Suppressor macrophage treated with lipopolysaccharide for 1 hour (primary cell): ENCODE measurements at regions not wholly inside any gene's neighbourhood (a gene's known extent, or its start where the extent isn't known, plus 50 kb on each side); places are given as distances from the start of the nearest gene placed in this dataset.
"Not testable (repeated sequence)": the region's sequence is repeated elsewhere in the genome, so short reads cannot be mapped to it uniquely, and the experiment has no call there.

Experiments used
- DNase-seq, 3 donors: peaks; one replicate each; pipeline ENCODE4 v3.0.0-alpha.2; 2020 to 2022

DNA sequence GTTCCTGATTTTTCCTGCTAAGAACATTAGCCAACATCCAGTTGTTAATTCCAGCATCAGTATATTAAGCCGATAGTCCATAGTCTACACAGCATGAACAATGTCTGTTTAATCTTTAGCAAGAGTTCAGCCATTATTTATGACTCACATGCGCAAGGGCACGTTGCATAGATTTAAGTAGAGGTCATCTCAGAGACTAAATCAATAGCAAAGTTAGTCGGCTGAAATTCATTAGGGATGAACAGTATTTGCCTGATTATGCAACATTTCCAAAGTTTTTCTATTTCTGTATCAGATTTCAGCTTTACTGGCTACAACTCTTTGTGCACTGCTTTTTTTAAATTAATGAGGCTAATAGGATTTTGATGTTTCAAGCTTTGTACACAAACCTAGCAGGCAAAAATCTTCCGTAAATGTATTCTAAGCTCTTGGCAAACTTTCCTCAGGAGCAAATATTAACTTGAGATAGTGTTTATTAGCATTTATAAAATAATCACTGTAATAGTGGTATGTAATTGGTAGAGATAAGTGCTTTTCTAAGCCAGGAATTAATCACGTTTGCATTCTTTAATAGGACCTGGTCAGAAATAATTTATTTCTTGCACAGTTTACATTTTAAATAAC, 578.7 kb upstream of the ID2 start:
- DNase-seq: no peak

- no peak for DNase-seq
Measured at GRCh38 chr2:8107150-8107549, 574.7 kb upstream of the ID2 start.

- peak in 1 of 3 donors; percentile 17 for DNase-seq
Measured at GRCh38 chr2:8107621-8108378, 574.1 kb upstream of the ID2 start.

- no peak for DNase-seq
Measured at GRCh38 chr2:8110716-8111115, 571.1 kb upstream of the ID2 start.

DNA sequence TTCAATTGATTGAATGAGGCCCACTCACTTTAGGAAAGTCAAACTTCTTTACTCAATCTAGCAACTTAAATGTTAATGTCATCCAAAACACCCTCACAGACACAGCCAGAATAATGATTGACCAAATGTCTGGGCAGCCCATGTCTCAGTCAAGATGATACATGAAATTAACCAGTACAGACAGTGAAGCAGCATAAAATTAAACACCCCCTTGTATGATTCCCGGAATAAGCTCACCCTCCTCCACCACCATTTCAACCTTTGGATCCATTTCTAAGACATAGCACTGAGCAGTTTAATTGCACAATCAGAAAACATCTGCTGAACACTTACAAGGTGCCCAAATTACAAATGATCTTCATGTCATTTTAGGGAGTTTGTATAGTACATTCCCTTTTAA, 570.7 kb upstream of the ID2 start:
- no peak for DNase-seq

- DNase-seq: peak; percentile 53 to 62 (median 54)
Measured at GRCh38 chr2:8115456-8115855, 566.4 kb upstream of the ID2 start.

DNA sequence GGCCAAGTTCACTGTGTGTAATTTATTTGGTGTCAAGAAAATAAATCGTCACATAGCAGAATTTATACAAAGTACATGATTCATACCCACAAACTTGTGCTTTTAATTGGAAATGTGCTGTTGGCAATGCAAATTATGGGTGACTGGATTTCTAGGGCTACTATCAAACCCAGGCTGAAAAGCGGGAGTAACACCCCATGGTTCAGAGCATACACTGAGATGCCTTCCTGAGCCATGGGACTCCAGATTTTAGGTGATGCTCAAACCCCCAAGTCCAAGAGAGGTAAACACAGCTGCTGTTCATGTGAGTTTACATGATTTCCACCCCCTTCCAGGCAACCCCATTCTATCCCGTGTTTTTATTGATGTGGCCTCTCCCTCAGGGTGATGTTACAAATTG, 565.9 kb upstream of the ID2 start:
- DNase-seq: peak in 1 of 3 donors; percentile 39

GRCh38 chr2:8116661-8117060, 565.2 kb upstream of the ID2 start:
- peak; percentile 31 to 37 (median 33) for DNase-seq

- DNase-seq: no peak
Measured at GRCh38 chr2:8118940-8119781, 562.7 kb upstream of the ID2 start.

DNA sequence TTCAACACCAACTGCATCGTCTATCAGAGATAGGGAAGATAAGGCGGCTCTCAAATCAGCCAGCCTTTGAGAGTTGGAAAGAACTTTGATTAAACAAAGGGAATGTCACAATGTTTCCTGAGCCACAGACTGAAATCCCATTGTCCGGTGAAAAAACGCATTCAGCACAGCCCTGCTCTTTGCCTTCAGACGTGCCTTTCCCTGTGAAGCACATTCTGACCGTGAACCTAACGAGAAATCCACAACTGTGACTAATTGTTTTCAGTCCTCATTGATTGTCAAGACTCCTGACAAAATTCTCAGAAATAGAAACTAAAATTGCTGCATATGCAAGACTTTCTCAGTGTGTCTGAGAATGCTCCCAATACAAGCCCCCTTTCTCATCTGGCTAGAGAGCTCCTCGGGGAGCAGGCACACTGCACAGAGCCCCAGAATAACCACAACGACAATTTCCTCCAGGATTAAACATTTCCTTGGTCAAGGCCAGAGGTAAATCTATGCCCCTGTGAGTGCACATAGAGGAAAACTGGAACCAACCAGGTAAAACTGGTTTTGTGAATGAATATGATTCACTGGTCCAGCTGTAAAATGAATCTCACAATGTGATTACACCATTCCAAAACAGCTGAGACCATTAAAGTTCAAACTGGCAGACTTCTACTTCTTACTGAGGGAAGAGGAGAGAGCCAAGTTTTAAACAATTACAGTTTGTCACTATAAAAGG, 561.9 kb upstream of the ID2 start:
- no peak for DNase-seq

DNA sequence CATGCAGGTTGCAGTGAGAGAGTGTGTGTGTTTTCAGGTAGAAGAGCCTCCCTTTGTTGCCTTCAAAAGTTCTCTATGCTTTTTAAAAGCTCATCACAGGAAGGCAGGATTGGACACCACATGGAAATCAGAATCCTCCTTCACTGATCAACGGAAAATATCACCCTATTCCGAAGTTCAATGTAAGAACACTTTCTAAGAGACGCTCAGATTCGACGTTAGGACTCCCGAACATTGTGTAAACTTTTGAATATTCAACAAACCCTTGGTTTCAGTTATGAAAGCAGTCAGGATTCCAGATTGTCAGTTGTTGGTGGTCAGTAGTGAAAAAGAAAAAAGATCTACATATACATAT, 561.4 kb upstream of the ID2 start:
- no peak for DNase-seq

GRCh38 chr2:8121022-8121825, 560.6 kb upstream of the ID2 start:
- no peak for DNase-seq

GRCh38 chr2:8121826-8122513, 559.9 kb upstream of the ID2 start:
- DNase-seq: no peak

DNA sequence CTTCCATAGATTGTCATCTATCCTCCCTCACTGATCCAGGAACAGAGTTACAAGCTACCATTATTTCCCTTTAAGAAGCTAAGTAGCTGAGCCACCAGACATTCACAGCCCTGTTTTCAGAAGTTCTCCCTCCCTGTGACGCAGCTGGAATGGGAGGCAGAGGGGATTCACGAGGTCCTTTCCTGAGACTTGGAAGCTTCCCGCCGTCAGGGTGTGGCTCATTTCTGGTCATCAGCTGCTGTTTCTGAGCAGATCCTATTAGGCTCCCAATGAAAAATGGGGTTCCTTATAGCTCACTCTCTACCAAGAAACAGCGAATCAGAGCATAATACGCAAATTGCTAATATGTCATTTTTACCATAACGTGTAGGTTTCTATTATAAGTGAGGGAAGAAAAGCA, 559.3 kb upstream of the ID2 start:
- DNase-seq: no peak

DNA sequence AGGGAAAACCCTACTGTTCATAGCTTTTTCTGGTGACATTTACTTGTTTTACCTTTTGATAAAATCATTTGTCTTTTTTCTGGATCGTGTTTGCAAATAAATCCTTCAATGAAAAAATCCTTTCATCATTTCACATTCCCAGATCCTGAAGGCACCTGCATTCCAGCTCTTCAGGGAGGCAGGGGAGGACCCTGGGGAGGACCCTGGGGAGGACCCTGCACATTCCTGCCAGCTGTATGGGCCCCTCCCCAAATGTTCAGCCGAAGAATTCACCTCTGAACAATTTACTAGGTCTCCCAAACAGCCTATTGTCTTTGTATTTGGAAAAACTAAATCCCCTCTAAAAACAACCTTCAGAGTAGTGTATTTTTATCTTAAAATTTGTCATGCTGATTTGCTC, 558.4 kb upstream of the ID2 start:
- DNase-seq: no peak

- peak; percentile 65 to 79 (median 69) for DNase-seq
Measured at GRCh38 chr2:8125741-8126711, 555.8 kb upstream of the ID2 start.

GRCh38 chr2:8126783-8127182, 555.1 kb upstream of the ID2 start:
- DNase-seq: no peak

GRCh38 chr2:8131423-8131822, 550.4 kb upstream of the ID2 start:
- DNase-seq: not testable (repeated sequence)

GRCh38 chr2:8132351-8132831, 549.5 kb upstream of the ID2 start:
- DNase-seq: no peak

GRCh38 chr2:8132879-8133278, 549.0 kb upstream of the ID2 start:
- DNase-seq: no peak
